Naive thymus-derived CD8-positive, alpha-beta T cell (primary cell): ENCODE measurements at regions not wholly inside any gene's neighbourhood (a gene's known extent, or its start where the extent isn't known, plus 50 kb on each side); places are given as distances from the start of the nearest gene placed in this dataset.

Experiments used
- ATAC-seq, 2 donors: fragments of 150-1000 bp; cut with Tn5 transposase in 1 of 2; sonication (Bioruptor Pico), chemical (Tn5 transposase) in 1 of 2; 1 replicate in 1 of 2; 2 replicates in 1 of 2; pipeline ENCODE4 v1.10.0; 2021; ENCODE audit warnings: mild to moderate bottlenecking in 2 of 2, moderate library complexity in 2 of 2
- POLR2A ChIA-PET: fragments of 350-600 bp; sonication (Branson Sonifier 250); formaldehyde crosslinking; loops from one replicate; lab custom pipeline; 2021; ENCODE audit warnings: antibody characterized with exemption; lab: Charles Lee
- DNase-seq, 10 donors: peaks; one replicate each; pipeline versions ENCODE4 v3.0.0 to v3.0.0-alpha.2; 2020 to 2022
- H3K27ac Mint-ChIP-seq, 10 donors: one replicate each; pipeline ENCODE4 v1.8.0; 2020 to 2022; ENCODE audit warnings: mild to moderate bottlenecking in 10 of 10, mixed read lengths in 10 of 10, moderate library complexity in 4 of 10, inconsistent platforms in 1 of 10
- H3K27me3 Mint-ChIP-seq, 5 donors: one replicate each; pipeline ENCODE4 v1.8.0; 2021 to 2022; ENCODE audit warnings: mixed read lengths in 5 of 5
- H3K36me3 Mint-ChIP-seq, 3 donors: one replicate each; pipeline ENCODE4 v1.8.0; 2020 to 2022; ENCODE audit warnings: mixed read lengths in 3 of 3, mild to moderate bottlenecking in 2 of 3, inconsistent platforms in 1 of 3
- H3K4me1 Mint-ChIP-seq, 4 donors: one replicate each; pipeline ENCODE4 v1.8.0; 2021 to 2022; ENCODE audit warnings: mixed read lengths in 4 of 4
- H3K4me3 Mint-ChIP-seq, 10 donors: one replicate each; pipeline ENCODE4 v1.8.0; 2020 to 2022; ENCODE audit warnings: mild to moderate bottlenecking in 10 of 10, mixed read lengths in 10 of 10, moderate library complexity in 6 of 10, inconsistent platforms in 1 of 10
- H3K9me3 Mint-ChIP-seq, 9 donors: one replicate each; pipeline ENCODE4 v1.8.0; 2020 to 2022; ENCODE audit warnings: mixed read lengths in 9 of 9, mild to moderate bottlenecking in 3 of 9, inconsistent platforms in 1 of 9, moderate library complexity in 1 of 9

DNA sequence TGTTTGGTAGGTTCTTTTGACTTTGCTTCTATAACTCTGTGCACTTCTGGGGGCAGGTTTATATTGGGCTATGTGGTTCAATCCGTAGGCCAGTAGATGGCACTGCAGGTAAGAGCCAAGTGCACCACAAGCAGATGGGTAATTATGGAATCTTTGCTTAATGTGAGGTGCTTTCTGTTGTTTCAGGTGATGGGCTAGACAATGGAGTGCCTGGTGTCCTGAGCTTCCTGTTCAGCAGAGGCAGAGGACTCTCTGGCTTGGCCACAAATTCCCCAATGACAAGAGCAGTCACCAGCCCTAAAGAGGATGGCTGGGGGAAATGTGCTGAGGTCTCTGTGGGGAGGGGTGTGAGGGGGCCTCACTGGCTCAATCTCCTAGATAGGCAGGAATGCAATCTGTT is 455.0 kb downstream of the CCSER2 start:
- H3K4me3 Mint-ChIP-seq, result no peak overlapping the region
- no peak for ATAC-seq
- peaks cover 0 to 5% (median 0%) of the 10 kb centered on the region in 3 donors for H3K36me3 Mint-ChIP-seq
- peaks cover 3 to 21% (median 12%) of the 10 kb centered on the region in 5 donors for H3K27me3 Mint-ChIP-seq
- H3K27ac Mint-ChIP-seq, result no peak overlapping the region
- POLR2A ChIA-PET, result no interaction called here
- H3K9me3 Mint-ChIP-seq, result peaks cover 0 to 10% (median 0%) of the 10 kb centered on the region in 9 donors
- H3K4me1 Mint-ChIP-seq, result no peaks in the 10 kb centered on the region
- no peak for DNase-seq

DNA sequence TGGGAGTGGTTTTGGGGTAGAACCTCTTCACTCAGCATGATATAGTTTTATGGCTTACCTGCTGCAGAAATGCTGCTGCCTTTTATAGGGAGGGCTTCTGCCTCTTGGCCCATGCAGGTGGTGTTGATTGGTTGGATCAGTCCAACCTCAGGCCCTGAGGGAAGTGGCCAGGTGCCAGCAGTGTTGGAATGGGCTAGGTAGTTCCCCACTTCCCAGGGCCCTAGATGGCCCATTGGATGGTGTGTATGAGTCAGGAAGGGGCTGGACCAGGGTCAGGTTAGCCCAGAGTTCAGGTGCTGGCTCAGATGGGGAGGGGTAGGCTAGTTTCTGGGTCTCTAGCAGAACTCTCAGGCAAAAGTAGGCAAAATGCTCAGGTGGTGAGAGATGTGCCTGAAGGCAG is 455.5 kb downstream of the CCSER2 start:
- Mint-ChIP-seq H3K27ac (no peak overlapping the region), H3K27me3 (peaks cover 3 to 21% (median 12%) of the 10 kb centered on the region in 5 donors), H3K36me3 (peaks cover 0 to 5% (median 0%) of the 10 kb centered on the region in 3 donors), H3K9me3 (peaks cover 0 to 10% (median 0%) of the 10 kb centered on the region in 9 donors), H3K4me3 (no peak overlapping the region), H3K4me1 (no peaks in the 10 kb centered on the region)
- DNase-seq, result no peak
- ATAC-seq, result no peak
- POLR2A ChIA-PET, result no interaction called here

DNA sequence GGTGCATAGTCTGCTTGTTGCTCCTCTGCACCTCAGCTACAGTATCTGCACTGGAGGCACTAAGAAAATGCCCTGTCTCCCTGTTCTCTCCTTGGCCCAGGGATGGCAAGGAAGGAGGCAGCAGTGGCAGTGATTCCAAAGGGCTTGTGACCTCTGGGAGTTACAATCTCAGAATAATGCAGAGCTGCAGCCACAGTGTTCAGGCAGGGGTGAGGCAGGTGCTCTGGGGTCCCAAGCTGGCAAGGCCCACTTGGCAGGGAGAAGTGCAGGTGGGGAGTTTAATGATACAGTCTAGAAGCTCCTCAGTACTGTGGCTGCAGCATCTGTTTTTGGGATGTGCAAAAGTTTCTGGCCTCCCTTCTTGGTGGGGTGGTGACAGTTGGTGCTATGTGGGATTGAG is 456.4 kb downstream of the CCSER2 start:
- H3K4me3 Mint-ChIP-seq, result no peak overlapping the region
- no peaks in the 10 kb centered on the region for H3K4me1 Mint-ChIP-seq
- ATAC-seq, result no peak
- H3K27ac Mint-ChIP-seq, result no peak overlapping the region
- H3K27me3 Mint-ChIP-seq, result peaks cover 3 to 17% (median 12%) of the 10 kb centered on the region in 5 donors
- DNase-seq, result no peak
- H3K9me3 Mint-ChIP-seq, result peaks cover 0 to 7% (median 0%) of the 10 kb centered on the region in 9 donors
- peaks cover 0 to 5% (median 0%) of the 10 kb centered on the region in 3 donors for H3K36me3 Mint-ChIP-seq
- POLR2A ChIA-PET, result no interaction called here

DNA sequence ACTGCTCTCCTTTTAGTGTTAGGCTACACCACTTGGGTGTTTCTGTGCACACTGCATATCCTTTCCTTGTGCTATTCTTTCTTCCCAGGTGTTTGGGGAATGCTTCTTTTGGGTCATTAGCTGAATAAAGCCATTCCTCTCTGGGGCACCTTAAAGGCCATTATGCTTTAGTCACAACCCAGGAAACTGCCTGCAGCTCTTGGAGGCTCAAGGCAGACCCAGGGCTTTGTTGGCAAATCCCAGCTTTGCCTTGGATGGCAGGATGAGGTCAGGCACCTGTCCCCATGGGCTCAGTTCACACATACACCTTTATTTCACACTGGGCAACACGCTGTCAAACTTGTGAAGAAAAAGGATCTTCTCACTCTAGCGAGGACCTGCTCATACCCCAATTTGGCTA is 460.6 kb downstream of the CCSER2 start:
- ATAC-seq, result no peak
- no peak overlapping the region for H3K4me3 Mint-ChIP-seq
- H3K27me3 Mint-ChIP-seq, result peaks cover under 1 to 5% (median 4%) of the 10 kb centered on the region in 5 donors
- H3K27ac Mint-ChIP-seq, result no peak overlapping the region
- POLR2A ChIA-PET, result no interaction called here
- H3K9me3 Mint-ChIP-seq, result peaks cover 0 to 4% (median 0%) of the 10 kb centered on the region in 9 donors
- no peak for DNase-seq
- H3K4me1 Mint-ChIP-seq, result no peaks in the 10 kb centered on the region
- peaks cover 0 to 5% (median 0%) of the 10 kb centered on the region in 3 donors for H3K36me3 Mint-ChIP-seq

DNA sequence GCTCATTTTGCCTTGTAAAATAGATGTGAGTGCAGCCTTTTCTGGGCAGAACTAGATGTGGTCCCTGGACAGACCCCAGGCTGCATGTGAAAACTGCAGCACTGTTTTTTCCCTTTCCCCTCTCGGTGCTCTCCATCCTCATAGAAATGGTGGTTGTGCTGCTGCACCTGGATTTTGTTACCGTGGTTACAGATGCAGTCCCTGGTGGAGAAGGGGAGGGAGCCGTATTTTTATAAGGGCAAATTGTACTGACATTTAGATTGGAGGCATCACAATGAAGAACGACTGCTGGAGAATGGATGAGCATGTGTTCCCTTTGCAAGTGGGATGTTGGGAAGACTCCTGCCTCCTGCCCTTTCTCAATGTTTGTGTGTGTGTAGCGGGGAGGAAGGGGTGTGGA is 469.9 kb downstream of the CCSER2 start:
- Mint-ChIP-seq H3K27me3 (peaks cover 0 to 33% (median 12%) of the 10 kb centered on the region in 5 donors), H3K9me3 (no peaks in the 10 kb centered on the region), H3K4me1 (no peaks in the 10 kb centered on the region), H3K36me3 (no peaks in the 10 kb centered on the region), H3K4me3 (no peak overlapping the region), H3K27ac (no peak overlapping the region)
- no peak for ATAC-seq
- DNase-seq, result no peak
- POLR2A ChIA-PET, result no interaction called here

DNA sequence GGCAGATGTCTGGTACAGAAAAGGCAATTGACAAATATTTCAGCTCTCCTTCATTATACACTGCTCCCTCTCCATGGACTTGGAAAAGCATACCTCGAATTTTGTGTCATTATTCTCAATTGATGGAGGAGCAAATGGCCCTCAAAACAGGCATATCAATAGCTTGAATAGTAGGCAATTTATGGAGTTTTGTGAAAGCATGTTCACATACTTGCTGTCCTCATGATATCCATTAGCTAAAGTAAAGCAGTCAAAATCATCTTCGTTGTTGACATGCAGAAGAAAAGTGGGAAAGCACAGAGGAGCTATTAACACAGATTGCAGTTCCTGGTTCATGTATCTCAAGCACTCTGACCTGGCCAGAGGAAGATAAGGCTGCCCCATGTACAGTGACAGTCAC is 472.8 kb downstream of the CCSER2 start:
- H3K9me3 Mint-ChIP-seq, result peaks cover 0 to 4% (median 0%) of the 10 kb centered on the region in 9 donors
- H3K27me3 Mint-ChIP-seq, result peaks cover 3 to 33% (median 14%) of the 10 kb centered on the region in 5 donors
- ATAC-seq (no peak), DNase-seq (no peak)
- H3K36me3 Mint-ChIP-seq, result no peaks in the 10 kb centered on the region
- no peak overlapping the region for H3K27ac Mint-ChIP-seq
- H3K4me1 Mint-ChIP-seq, result no peaks in the 10 kb centered on the region
- POLR2A ChIA-PET, result no interaction called here
- no peak overlapping the region for H3K4me3 Mint-ChIP-seq

DNA sequence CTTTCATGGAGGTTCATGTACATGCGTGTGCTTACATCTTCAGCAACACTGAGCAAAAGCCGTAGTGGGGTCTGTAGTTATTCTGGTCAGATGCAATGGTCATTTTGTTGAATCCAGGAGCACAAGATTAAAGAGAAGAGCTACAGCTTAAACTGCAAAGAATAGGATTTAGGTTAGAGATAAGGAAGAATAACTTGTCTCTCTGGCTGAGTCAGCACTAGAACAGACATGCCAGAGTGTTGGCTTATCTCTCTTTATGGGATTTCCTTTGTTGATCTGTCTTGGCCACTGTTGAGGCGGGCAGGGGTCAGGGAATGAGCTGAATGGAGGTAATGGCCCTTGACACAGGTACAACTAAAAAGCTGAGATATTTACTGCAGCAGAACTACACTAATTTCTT is 473.5 kb downstream of the CCSER2 start:
- H3K27ac Mint-ChIP-seq, result no peak overlapping the region
- H3K9me3 Mint-ChIP-seq, result peaks cover 0 to 5% (median 0%) of the 10 kb centered on the region in 9 donors
- H3K27me3 Mint-ChIP-seq, result peaks cover 3 to 33% (median 14%) of the 10 kb centered on the region in 5 donors
- POLR2A ChIA-PET, result no interaction called here
- H3K4me3 Mint-ChIP-seq, result no peak overlapping the region
- no peaks in the 10 kb centered on the region for H3K4me1 Mint-ChIP-seq
- DNase-seq (no peak), ATAC-seq (no peak)
- H3K36me3 Mint-ChIP-seq, result no peaks in the 10 kb centered on the region

DNA sequence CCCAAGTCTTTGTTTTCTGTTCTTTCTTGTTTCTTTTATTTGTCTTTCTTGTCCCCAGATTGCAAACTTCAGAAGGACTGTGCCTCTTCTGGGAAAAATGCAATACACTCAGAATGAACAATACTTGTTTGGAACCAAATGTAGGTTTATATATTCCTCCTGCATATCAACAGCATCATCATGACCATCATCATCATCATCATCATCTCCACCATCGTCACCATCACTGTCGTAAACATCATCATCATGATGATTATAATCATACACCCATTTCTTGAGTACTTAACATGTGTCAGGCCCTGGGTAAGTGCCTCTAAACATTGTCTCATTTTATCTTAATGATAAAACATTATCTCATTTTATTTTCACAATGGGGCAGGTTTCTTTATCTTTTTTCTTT is 476.8 kb downstream of the CCSER2 start:
- H3K36me3 Mint-ChIP-seq, result no peaks in the 10 kb centered on the region
- POLR2A ChIA-PET, result no interaction called here
- no peak overlapping the region for H3K4me3 Mint-ChIP-seq
- peaks cover 0 to 5% (median 0%) of the 10 kb centered on the region in 9 donors for H3K9me3 Mint-ChIP-seq
- peaks cover 3 to 19% (median 4%) of the 10 kb centered on the region in 5 donors for H3K27me3 Mint-ChIP-seq
- no peaks in the 10 kb centered on the region for H3K4me1 Mint-ChIP-seq
- ATAC-seq, result no peak
- no peak for DNase-seq
- H3K27ac Mint-ChIP-seq, result no peak overlapping the region

DNA sequence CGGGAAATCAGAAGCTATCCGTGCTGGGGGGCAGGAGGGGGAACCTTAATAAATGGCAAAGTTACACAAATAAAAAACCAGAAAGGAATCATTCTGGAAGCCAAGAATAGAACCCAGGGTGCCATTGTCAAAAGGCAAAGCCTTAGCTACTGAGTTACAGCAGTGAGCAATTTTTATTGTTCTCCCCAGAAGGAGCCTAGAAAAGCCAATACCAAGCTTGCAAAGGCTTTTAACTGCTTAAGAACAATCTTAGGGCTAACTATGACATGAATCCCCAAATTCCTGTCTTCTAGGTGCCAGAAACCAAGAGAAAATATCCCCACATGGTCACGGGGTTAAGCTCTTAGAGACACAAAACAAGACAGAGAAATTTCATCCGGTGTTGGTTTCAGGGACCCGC is 482.7 kb downstream of the CCSER2 start:
- peaks cover 0 to 1% (median 0%) of the 10 kb centered on the region in 5 donors for H3K27me3 Mint-ChIP-seq
- H3K27ac Mint-ChIP-seq, result no peak overlapping the region
- no peaks in the 10 kb centered on the region for H3K36me3 Mint-ChIP-seq
- POLR2A ChIA-PET, result no interaction called here
- H3K4me1 Mint-ChIP-seq, result no peaks in the 10 kb centered on the region
- no peak overlapping the region for H3K4me3 Mint-ChIP-seq
- ATAC-seq, result no peak
- peaks cover 0 to 4% (median 0%) of the 10 kb centered on the region in 9 donors for H3K9me3 Mint-ChIP-seq
- no peak for DNase-seq

DNA sequence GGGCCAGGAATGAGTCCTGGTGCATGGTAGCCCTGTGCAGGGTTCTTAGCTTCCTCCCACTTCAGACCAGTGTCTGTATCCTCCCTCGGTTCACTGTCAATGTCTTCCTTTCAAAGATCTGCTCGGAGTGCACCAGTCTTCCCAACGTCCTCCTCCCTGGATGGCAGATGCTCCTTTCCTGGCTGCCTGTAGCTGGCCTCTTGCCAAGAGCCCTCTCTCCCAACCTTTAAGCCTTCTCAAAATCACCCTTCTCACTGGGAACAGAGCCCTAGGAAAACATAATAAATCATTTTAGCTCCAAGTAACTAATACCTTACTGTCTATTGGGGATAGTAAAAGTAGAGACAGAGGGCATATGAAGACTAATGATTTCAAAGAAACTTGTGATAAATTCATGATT is 490.6 kb downstream of the CCSER2 start:
- H3K27ac Mint-ChIP-seq, result no peak overlapping the region

DNA sequence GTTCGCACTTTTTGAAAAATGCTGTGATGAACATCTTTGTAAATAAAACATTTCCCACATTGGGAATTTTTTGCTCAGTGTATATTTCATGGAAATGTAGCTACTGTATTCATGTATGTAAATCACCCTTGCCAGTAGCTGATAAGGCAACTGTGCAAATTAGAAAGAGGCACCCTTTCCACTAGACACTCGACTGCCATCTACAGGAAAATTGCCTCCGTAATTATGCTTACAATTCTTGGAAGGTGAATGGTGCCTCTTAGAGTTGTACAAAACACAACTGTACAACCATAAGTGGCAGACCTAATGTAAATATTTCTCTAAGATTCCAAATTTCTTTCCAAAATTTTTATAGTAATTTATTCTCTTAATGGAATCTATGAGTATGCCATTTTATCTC is 491.7 kb downstream of the CCSER2 start:
- ATAC-seq (no peak), DNase-seq (no peak)
- H3K27ac Mint-ChIP-seq, result no peak overlapping the region
- peaks cover 0 to 3% (median 0%) of the 10 kb centered on the region in 9 donors for H3K9me3 Mint-ChIP-seq
- H3K4me1 Mint-ChIP-seq, result no peaks in the 10 kb centered on the region
- no peaks in the 10 kb centered on the region for H3K36me3 Mint-ChIP-seq
- peaks cover 6 to 42% (median 10%) of the 10 kb centered on the region in 5 donors for H3K27me3 Mint-ChIP-seq
- no peak overlapping the region for H3K4me3 Mint-ChIP-seq
- POLR2A ChIA-PET, result no interaction called here

More for the DNA sequence above, 490.6 kb downstream of the CCSER2 start:
- peaks cover 0 to 3% (median 0%) of the 10 kb centered on the region in 9 donors for H3K9me3 Mint-ChIP-seq
- H3K36me3 Mint-ChIP-seq, result no peaks in the 10 kb centered on the region
- POLR2A ChIA-PET, result no interaction called here
- ATAC-seq, result no peak
- peaks cover 6 to 42% (median 10%) of the 10 kb centered on the region in 5 donors for H3K27me3 Mint-ChIP-seq
- no peak overlapping the region for H3K4me3 Mint-ChIP-seq
- no peaks in the 10 kb centered on the region for H3K4me1 Mint-ChIP-seq
- DNase-seq, result no peak

DNA sequence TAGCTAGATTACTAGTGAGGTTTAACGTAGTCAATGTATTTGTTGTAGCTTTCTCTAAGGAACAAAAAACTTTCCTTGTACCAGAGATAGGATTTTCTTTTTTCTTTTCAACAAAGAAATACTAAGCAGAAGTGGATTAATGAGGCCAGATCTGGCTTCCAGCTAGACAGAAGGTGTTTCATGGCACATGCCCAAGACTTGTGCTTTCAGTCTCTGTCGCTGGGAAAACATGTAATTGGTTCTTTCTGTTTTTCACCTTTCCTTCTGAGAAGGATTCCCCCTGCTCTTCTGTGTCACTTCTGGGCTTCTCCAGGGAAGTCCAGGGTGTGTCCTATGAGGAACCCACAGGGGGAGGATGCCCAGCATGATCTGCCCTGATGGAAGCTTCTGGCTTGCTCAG is 492.2 kb downstream of the CCSER2 start:
- POLR2A ChIA-PET, result no interaction called here

DNA sequence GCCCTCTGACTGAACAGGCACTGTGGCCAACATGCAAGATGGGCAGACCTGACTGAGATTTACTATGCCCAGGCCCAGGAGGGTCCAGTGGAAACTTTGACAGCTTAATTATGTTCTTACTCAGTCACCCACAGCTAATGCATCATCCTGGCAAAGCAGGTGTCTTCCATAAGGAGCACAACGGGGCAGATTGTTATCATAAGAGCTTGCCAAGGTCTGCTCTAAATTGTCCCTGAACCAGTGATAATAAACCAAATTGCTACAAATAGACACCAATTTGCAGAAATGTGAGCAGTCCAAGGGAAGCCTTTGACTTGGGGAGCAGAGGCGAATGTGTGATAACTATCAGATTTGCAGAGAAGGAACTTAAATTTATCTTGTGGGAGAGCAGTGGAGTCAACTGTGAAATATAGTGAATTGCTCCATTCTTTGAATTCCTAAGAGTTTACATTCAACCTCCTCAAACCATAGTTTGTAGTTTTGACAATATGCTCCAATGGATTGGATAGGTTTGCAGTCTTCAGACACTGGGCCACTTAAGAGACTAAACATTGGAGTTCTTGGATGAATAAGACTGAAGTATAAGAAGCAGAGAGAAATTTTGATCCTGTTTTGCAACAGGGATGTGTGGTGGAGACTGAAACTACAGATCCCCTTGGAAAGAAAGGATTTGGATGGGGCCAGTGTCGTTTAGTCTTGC is 494.7 kb downstream of the CCSER2 start:
- Mint-ChIP-seq H3K4me1 (no peaks in the 10 kb centered on the region), H3K27ac (no peak overlapping the region), H3K9me3 (no peaks in the 10 kb centered on the region), H3K4me3 (no peak overlapping the region), H3K36me3 (no peaks in the 10 kb centered on the region), H3K27me3 (peaks cover 5 to 23% (median 8%) of the 10 kb centered on the region in 5 donors)
- ATAC-seq (no peak), DNase-seq (no peak)
- POLR2A ChIA-PET, result no interaction called here

More for the DNA sequence above, 492.2 kb downstream of the CCSER2 start:
- no peak for ATAC-seq
- H3K4me3 Mint-ChIP-seq, result no peak overlapping the region
- no peaks in the 10 kb centered on the region for H3K36me3 Mint-ChIP-seq
- no peak for DNase-seq
- H3K4me1 Mint-ChIP-seq, result no peaks in the 10 kb centered on the region
- H3K27ac Mint-ChIP-seq, result no peak overlapping the region
- peaks cover 6 to 42% (median 11%) of the 10 kb centered on the region in 5 donors for H3K27me3 Mint-ChIP-seq
- peaks cover 0 to 3% (median 0%) of the 10 kb centered on the region in 9 donors for H3K9me3 Mint-ChIP-seq

DNA sequence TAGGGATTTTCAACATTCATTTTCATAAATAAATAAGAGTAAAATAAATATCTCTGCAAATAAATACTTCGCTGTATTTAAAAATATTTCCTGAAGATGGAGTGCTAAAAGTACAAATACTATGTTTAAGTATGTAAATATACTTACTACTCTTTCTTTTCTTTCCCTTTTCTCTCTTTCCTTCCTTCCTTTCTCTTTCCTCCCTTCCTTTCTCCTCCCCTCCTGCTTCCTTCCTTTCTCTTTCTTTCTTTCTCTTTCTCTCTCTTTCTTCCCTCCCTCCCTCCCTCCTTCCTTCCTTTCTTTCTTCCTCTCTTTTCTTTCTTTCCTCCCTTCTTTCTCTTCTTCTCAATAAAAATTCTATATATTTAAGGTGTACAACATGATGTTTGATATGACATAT is 496.1 kb downstream of the CCSER2 start:
- DNase-seq (no peak), ATAC-seq (no peak)
- Mint-ChIP-seq H3K4me3 (no peak overlapping the region), H3K27me3 (peaks cover 2 to 9% (median 6%) of the 10 kb centered on the region in 5 donors), H3K9me3 (no peaks in the 10 kb centered on the region), H3K36me3 (no peaks in the 10 kb centered on the region), H3K4me1 (no peaks in the 10 kb centered on the region), H3K27ac (no peak overlapping the region)
- POLR2A ChIA-PET, result no interaction called here
